T-cell (primary cell): ENCODE measurements at regions not wholly inside any gene's neighbourhood (a gene's known extent, or its start where the extent isn't known, plus 50 kb on each side); places are given as distances from the start of the nearest gene placed in this dataset.

Experiments used
- ATAC-seq, 4 experiments: fragments of 200-7000 bp in 3 of 4; fragments of 150-1000 bp in 1 of 4; cut with Tn5 transposase; replicated peaks in 1 of 4; 1 replicate in 3 of 4; 2 replicates in 1 of 4; pipeline ENCODE4 v1.10.0; 2021; ENCODE audit warnings: moderate library complexity in 3 of 4, mild to moderate bottlenecking in 2 of 4, moderate number of reproducible peaks in 1 of 4
- CTCF ChIA-PET, 2 donors: fragments of 300-600 bp; sonication (Branson Sonifier 250); formaldehyde crosslinking; loops; one replicate each; lab custom pipeline; 2022; ENCODE audit warnings: antibody characterized with exemption in 2 of 2; lab: Charles Lee
- POLR2A ChIA-PET, 2 donors: fragments of 300-600 bp; sonication (Branson Sonifier 250); formaldehyde crosslinking; loops; one replicate each; lab custom pipeline; 2022; ENCODE audit warnings: antibody characterized with exemption in 2 of 2; lab: Charles Lee
- DNase-seq, 35 experiments: peaks; one replicate each; pipeline versions ENCODE4 v3.0.0 to v3.0.0-alpha.2; 2013 to 2023
- H3K27ac ChIP-seq: one replicate; pipeline ENCODE4 v1.5.1; 2013; ENCODE audit warnings: low read length
- H3K27me3 ChIP-seq, 2 experiments: replicated peaks in 1 of 2; 1 replicate in 1 of 2; 2 replicates in 1 of 2; pipeline versions ENCODE4 v1.6.1 to v1.7.0; 2013; ENCODE audit warnings: low read length in 1 of 2, mixed read lengths in 1 of 2; ENCODE audit not compliant: control insufficient read depth in 2 of 2, insufficient read depth in 2 of 2; ENCODE audit errors: extremely low read depth in 1 of 2
- H3K36me3 ChIP-seq, 2 donors: 1 replicate in 1 of 2; 2 replicates in 1 of 2; pipeline versions ENCODE4 v1.6.1 to v1.7.0; 2013; ENCODE audit warnings: low read length in 1 of 2; ENCODE audit not compliant: control insufficient read depth in 2 of 2, insufficient read depth in 1 of 2; ENCODE audit errors: extremely low read depth in 1 of 2
- H3K4me1 ChIP-seq, 2 experiments: 1 replicate in 1 of 2; 2 replicates in 1 of 2; pipeline versions ENCODE4 v1.6.1 to v1.7.0; 2013; ENCODE audit warnings: low read length in 2 of 2, mixed read lengths in 1 of 2; ENCODE audit not compliant: insufficient read depth in 2 of 2, control insufficient read depth in 1 of 2; ENCODE audit errors: extremely low read depth in 1 of 2
- H3K4me3 ChIP-seq, 2 donors: 1 replicate in 1 of 2; 2 replicates in 1 of 2; pipeline versions ENCODE4 v1.5.1 to v1.7.0; 2013; ENCODE audit warnings: mild to moderate bottlenecking in 2 of 2, low read length in 1 of 2, moderate library complexity in 1 of 2; ENCODE audit not compliant: control insufficient read depth in 1 of 2; ENCODE audit errors: extremely low read depth in 1 of 2
- H3K9me3 ChIP-seq: 2 replicates; pipeline ENCODE4 v1.7.0; 2013
- H3K27ac Mint-ChIP-seq, 2 donors: one replicate each; pipeline ENCODE4 v1.8.0; 2020 to 2021; ENCODE audit warnings: mild to moderate bottlenecking in 2 of 2, mixed read lengths in 2 of 2
- H3K27me3 Mint-ChIP-seq, 2 donors: one replicate each; pipeline ENCODE4 v1.8.0; 2021 to 2022; ENCODE audit warnings: mixed read lengths in 2 of 2
- H3K36me3 Mint-ChIP-seq: one replicate; pipeline ENCODE4 v1.8.0; 2021; ENCODE audit warnings: mixed read lengths
- H3K4me1 Mint-ChIP-seq, 3 donors: one replicate each; pipeline ENCODE4 v1.8.0; 2020 to 2022; ENCODE audit warnings: mixed read lengths in 3 of 3, mild to moderate bottlenecking in 1 of 3
- H3K4me3 Mint-ChIP-seq, 3 donors: one replicate each; pipeline ENCODE4 v1.8.0; 2020 to 2022; ENCODE audit warnings: mild to moderate bottlenecking in 3 of 3, mixed read lengths in 3 of 3, moderate library complexity in 3 of 3
- H3K9me3 Mint-ChIP-seq, 3 donors: one replicate each; pipeline ENCODE4 v1.8.0; 2020 to 2022; ENCODE audit warnings: mixed read lengths in 3 of 3
- WGBS: methylation state at CpG from one replicate; pipeline ENCODE4 v1.1.5; 2013; ENCODE audit warnings: missing lambda C conversion rate; ENCODE audit not compliant: insufficient coverage; 5-methylcytosine and 5-hydroxymethylcytosine counted together

GRCh38 chr2:144217853-144218633 lies 301.9 kb downstream of the ZEB2 start:
- no peaks in the 10 kb centered on the region for H3K27me3 Mint-ChIP-seq
- ChIA-PET POLR2A (no interaction called here), CTCF (no interaction called here)
- DNase-seq (no peak), ATAC-seq (no peak)
- H3K27me3 ChIP-seq, result no peaks in the 10 kb centered on the region
- H3K9me3 Mint-ChIP-seq, result no peaks in the 10 kb centered on the region
- peaks cover 13 to 21% (median 17%) of the 10 kb centered on the region in 3 donors for H3K4me1 Mint-ChIP-seq
- H3K36me3 Mint-ChIP-seq, result no peaks in the 10 kb centered on the region
- no CpG with 5 or more reads among the region's 5 CpGs for WGBS
- H3K36me3 ChIP-seq, result no peaks in the 10 kb centered on the region
- H3K9me3 ChIP-seq, result no peaks in the 10 kb centered on the region
- no peaks in the 10 kb centered on the region for H3K4me1 ChIP-seq
- H3K4me3 ChIP-seq, result no peak overlapping the region
- no peak overlapping the region for H3K27ac ChIP-seq
- H3K27ac Mint-ChIP-seq, result no peak overlapping the region
- no peak overlapping the region for H3K4me3 Mint-ChIP-seq

GRCh38 chr2:144215701-144216675 lies 303.9 kb downstream of the ZEB2 start:
- H3K27ac Mint-ChIP-seq, result peak overlapping the region; percentile 40 to 49
- no peaks in the 10 kb centered on the region for H3K9me3 Mint-ChIP-seq
- no peak overlapping the region for H3K4me3 Mint-ChIP-seq
- Histone ChIP-seq H3K4me1 (peaks cover 0 to 5% of the 10 kb centered on the region in 2 experiments), H3K9me3 (no peaks in the 10 kb centered on the region), H3K36me3 (no peaks in the 10 kb centered on the region), H3K27ac (peak overlapping the region; percentile 20), H3K27me3 (no peaks in the 10 kb centered on the region), H3K4me3 (no peak overlapping the region)
- CTCF ChIA-PET, result interaction anchor here in 1 of 2 donors (0.5 kb wide), 1 partner anchor 147 kb away, joined by 5 read pairs; no protein-coding TSS in a partner anchor
- peaks cover 3% of the 10 kb centered on the region for H3K36me3 Mint-ChIP-seq
- H3K27me3 Mint-ChIP-seq, result no peaks in the 10 kb centered on the region
- POLR2A ChIA-PET, result no interaction called here
- peak in 2 of 35 experiments; percentile 8 to 45 for DNase-seq
- ATAC-seq, result peak in 2 of 4 experiments; percentile 37 to 65
- H3K4me1 Mint-ChIP-seq, result peaks cover 13 to 22% (median 21%) of the 10 kb centered on the region in 3 donors
- 58% methylated on average over 2 of the region's 2 CpGs for WGBS

- Mint-ChIP-seq H3K36me3 (peaks cover 8% of the 10 kb centered on the region), H3K4me1 (peaks cover 13 to 25% (median 21%) of the 10 kb centered on the region in 3 donors), H3K27me3 (no peaks in the 10 kb centered on the region), H3K4me3 (no peak overlapping the region), H3K27ac (no peak overlapping the region), H3K9me3 (no peaks in the 10 kb centered on the region)
- no CpG with 5 or more reads among the region's 1 CpG for WGBS
- H3K4me3 ChIP-seq, result no peak overlapping the region
- DNase-seq (no peak), ATAC-seq (no peak)
- no peaks in the 10 kb centered on the region for H3K9me3 ChIP-seq
- no peaks in the 10 kb centered on the region for H3K36me3 ChIP-seq
- H3K27me3 ChIP-seq, result no peaks in the 10 kb centered on the region
- ChIA-PET POLR2A (no interaction called here), CTCF (interaction anchor here in 1 of 2 donors (0.6 kb wide), 1 partner anchor 16 kb away, joined by 3 read pairs; no protein-coding TSS in a partner anchor)
- H3K4me1 ChIP-seq, result peaks cover 0 to 5% of the 10 kb centered on the region in 2 experiments
- no peak overlapping the region for H3K27ac ChIP-seq
Observed at GRCh38 chr2:144215207-144215606, 304.7 kb downstream of the ZEB2 start.

- Histone ChIP-seq H3K9me3 (no peaks in the 10 kb centered on the region), H3K4me3 (no peak overlapping the region), H3K27ac (no peak overlapping the region), H3K4me1 (peaks cover 0 to 5% of the 10 kb centered on the region in 2 experiments), H3K27me3 (no peaks in the 10 kb centered on the region), H3K36me3 (no peaks in the 10 kb centered on the region)
- peaks cover 13 to 28% (median 21%) of the 10 kb centered on the region in 3 donors for H3K4me1 Mint-ChIP-seq
- no peaks in the 10 kb centered on the region for H3K9me3 Mint-ChIP-seq
- POLR2A ChIA-PET, result interaction anchor here (0.6 to 0.8 kb wide), 2 partner anchors 29 to 367 kb away, joined by 3 read pairs; no protein-coding TSS in a partner anchor
- peak overlapping the region in 1 of 2 donors; percentile 72 for H3K27ac Mint-ChIP-seq
- H3K4me3 Mint-ChIP-seq, result peak overlapping the region in 2 of 3 donors; percentile 45 to 54
- peaks cover 14% of the 10 kb centered on the region for H3K36me3 Mint-ChIP-seq
- H3K27me3 Mint-ChIP-seq, result no peaks in the 10 kb centered on the region
- no peak for ATAC-seq
- CTCF ChIA-PET, result no interaction called here
- DNase-seq, result no peak
- no CpG with 5 or more reads among the region's 2 CpGs for WGBS
Observed at GRCh38 chr2:144213797-144214196, 306.1 kb downstream of the ZEB2 start.

- Mint-ChIP-seq H3K4me1 (peaks cover 12 to 28% (median 21%) of the 10 kb centered on the region in 3 donors), H3K27me3 (no peaks in the 10 kb centered on the region), H3K27ac (no peak overlapping the region), H3K4me3 (no peak overlapping the region), H3K36me3 (peaks cover 24% of the 10 kb centered on the region), H3K9me3 (peaks cover 0 to 4% (median 0%) of the 10 kb centered on the region in 3 donors)
- Histone ChIP-seq H3K27me3 (no peaks in the 10 kb centered on the region), H3K36me3 (no peaks in the 10 kb centered on the region), H3K4me3 (no peak overlapping the region), H3K9me3 (no peaks in the 10 kb centered on the region), H3K4me1 (peaks cover 0 to 5% of the 10 kb centered on the region in 2 experiments), H3K27ac (no peak overlapping the region)
- DNase-seq (no peak), ATAC-seq (no peak)
- CTCF ChIA-PET, result interaction anchor here in 1 of 2 donors (0.7 kb wide), 1 partner anchor 244 kb away, joined by 6 read pairs; no protein-coding TSS in a partner anchor
- 100% methylated on average over 1 of the region's 4 CpGs for WGBS
- POLR2A ChIA-PET, result interaction anchor here (0.6 to 0.7 kb wide), 2 partner anchors 21 to 53 kb away, joined by 3 to 5 read pairs; no protein-coding TSS in a partner anchor
Observed at GRCh38 chr2:144211826-144212225, 308.1 kb downstream of the ZEB2 start.

GRCh38 chr2:144211065-144211464 lies 308.9 kb downstream of the ZEB2 start:
- Mint-ChIP-seq H3K27ac (no peak overlapping the region), H3K4me1 (peaks cover 5 to 24% (median 14%) of the 10 kb centered on the region in 3 donors), H3K9me3 (peaks cover 0 to 4% (median 0%) of the 10 kb centered on the region in 3 donors), H3K27me3 (no peaks in the 10 kb centered on the region), H3K4me3 (no peak overlapping the region), H3K36me3 (peaks cover 24% of the 10 kb centered on the region)
- Histone ChIP-seq H3K4me3 (no peak overlapping the region), H3K27me3 (no peaks in the 10 kb centered on the region), H3K4me1 (peaks cover 0 to 5% of the 10 kb centered on the region in 2 experiments), H3K9me3 (no peaks in the 10 kb centered on the region), H3K36me3 (no peaks in the 10 kb centered on the region), H3K27ac (no peak overlapping the region)
- ChIA-PET POLR2A (interaction anchor here (0.6 to 0.7 kb wide), 4 partner anchors 22 to 290 kb away, joined by 3 to 7 read pairs (median 4); no protein-coding TSS in a partner anchor), CTCF (interaction anchor here in 1 of 2 donors (0.6 to 0.7 kb wide), 3 partner anchors 30 to 501 kb away, joined by 5 to 9 read pairs (median 6); no protein-coding TSS in a partner anchor)
- DNase-seq (no peak), ATAC-seq (no peak)
- no CpG with 5 or more reads among the region's 4 CpGs for WGBS
